ENCODE measurements at regions not wholly inside any gene's neighbourhood (a gene's known extent, or its start where the extent isn't known, plus 50 kb on each side); places are given as distances from the start of the nearest gene placed in this dataset.

DNA sequence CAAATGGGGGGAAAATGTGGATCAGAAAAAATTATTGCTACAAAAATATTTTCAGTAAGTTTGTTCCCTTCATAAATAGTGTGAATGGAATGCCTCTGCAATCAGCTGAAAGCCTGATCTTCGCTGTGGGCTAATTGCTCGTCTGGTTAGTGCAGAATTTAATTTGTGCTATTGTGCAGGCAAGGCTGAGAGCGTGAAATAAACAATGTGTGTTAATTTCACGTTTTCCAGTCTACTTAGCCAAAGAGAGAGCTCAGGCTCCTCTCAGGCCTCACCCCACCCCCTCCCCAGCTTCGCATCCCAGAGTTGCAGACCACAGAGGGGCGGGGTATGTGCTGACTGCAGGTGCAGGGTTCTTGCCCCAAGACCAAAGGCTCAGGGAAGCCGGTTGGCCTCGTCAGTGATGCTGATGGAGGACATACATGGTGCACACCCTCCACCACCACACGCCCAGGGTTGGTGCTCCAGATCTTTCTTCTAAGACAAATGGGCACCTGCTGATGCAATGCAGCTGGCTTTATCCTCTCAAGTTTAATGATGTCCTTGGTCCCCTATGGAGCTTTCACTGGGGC lies 302.6 kb upstream of the SLC14A2 start:
- no peak for DNase-seq (ENCODE audit: low read depth in 2 of 2)

DNA sequence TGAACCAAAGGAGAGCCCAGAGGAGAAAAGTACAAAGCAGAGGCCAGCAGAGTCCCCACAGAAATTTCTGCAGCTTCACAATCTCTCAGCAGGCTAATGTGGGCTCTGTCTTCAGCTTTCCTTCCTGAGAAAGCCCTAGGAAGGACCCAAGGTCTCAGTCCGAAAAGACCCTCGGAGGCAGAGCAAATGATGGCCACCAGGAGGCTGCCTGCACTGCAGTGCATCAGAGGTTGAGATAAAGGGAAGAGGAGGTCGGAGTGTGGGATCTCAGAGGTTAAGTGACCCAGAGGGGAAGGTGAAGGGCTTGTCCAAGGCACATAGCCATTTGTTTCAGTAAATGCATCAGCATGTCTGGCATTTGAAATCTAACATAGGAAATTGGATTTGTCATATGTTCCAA lies 299.1 kb upstream of the SLC14A2 start:
- DNase-seq (ENCODE audit: low read depth in 2 of 2), result no peak

DNA sequence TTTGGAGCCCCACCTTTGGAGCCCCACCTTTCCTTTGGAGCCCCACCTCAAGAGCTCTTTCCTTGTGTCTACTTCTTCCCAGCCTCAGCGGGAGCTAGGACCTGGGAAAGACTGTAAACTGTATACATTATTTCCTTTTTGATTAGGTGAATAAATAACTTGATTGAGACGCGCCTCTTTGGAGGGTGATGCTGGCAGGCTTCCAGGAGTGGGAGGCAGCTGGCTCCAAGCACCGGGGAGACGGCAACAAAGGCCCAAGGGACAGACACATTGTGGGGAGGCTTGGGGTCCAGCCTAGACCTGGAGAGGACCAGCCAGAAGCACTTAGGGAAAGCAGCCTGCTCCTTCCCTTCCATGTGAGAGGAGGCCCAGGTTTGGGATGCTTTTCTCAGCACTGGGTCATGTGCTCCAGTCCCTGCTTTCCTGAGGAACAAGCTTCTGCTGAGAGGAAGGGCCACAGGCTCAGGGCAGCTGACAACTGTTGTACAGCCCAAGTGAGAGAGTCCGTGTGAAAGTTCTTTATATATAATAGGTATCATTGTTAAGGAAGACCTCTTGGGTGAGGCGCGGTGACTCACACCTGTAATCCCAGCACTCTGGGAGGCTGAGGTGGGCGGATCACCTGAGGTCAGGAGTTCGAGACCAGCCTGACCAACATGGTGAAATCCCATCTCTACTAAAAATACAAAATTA lies 297.2 kb upstream of the SLC14A2 start:
- DNase-seq (ENCODE audit: low read depth in 2 of 2), result no peak

DNA sequence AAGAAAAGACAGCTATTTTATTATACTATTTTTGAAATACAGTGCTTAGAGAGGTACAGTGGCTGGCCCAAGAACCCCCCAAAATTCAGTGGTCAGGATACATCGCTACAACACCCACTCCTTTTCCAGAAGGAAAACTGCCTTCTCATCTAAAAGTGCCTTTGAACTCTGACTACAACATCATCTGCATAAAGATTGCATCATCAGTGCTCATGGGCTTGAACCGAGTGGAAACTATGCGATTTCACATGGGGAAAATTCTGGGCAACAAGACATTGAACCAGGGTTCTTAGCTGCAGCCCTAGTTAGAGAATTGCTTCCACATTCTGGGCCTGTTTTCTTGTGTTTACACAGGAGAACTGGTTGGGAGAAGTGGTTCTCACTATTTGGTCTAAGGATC lies 294.6 kb upstream of the SLC14A2 start:
- DNase-seq (ENCODE audit: low read depth in 2 of 2), result no peak

DNA sequence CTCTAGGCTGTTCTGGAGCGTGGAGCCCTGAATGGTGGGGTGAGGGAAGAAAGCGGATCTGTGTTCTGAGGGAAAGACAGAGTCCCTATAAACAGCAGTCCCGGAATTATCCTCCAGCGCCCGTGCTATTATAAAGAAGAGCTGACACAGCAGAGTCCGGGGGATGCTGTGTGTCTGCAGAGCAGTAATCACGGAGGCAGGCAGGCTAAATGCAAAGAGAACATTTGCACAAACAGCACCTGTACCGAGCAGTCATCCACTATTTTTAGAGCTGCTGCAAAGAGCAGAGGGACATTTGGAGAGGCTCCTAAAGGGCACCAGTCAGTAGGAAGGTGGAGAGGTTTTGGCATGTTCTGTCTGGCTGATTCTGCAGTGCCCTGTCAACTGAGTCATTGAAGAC lies 293.8 kb upstream of the SLC14A2 start:
- no peak for DNase-seq (ENCODE audit: low read depth in 2 of 2)

DNA sequence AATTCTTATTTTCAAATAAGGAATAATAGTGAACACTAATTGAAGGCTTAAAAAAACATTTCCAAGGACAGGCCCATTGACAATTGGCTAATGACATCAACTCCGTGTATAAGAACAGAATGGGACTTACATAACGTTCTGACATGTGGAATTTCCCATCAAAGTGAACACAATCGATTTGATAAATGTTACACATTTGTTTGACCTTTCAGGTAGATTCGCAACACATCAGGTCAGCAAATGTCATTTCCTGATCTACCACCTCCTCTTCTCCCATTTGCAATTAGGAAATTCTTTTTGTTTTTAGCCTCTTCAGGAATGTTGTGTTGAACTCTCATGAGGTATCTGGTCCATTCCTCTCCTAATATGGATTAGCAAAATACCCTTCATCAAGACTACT lies 292.9 kb upstream of the SLC14A2 start:
- no peak for DNase-seq (ENCODE audit: low read depth in 2 of 2)

DNA sequence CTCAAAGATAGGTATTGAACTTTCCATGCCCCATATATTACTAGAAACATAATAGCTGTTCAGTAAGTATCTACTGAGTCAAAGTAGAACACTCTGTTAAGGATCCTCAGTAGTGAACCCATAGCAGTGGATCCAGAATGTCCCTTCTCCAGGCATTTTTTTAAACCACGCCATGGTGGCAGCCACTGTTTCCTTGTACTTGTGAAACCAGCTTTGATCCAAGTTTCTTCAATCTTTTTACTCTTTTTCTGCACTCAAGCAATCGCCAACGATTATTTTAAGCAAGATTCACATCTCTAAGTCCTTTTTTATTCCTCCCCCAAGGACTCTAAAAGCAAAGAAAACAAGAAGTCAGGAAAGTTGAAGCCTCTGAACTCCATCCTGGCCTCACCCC lies 291.2 kb upstream of the SLC14A2 start:
- DNase-seq (ENCODE audit: low read depth in 2 of 2), result no peak

DNA sequence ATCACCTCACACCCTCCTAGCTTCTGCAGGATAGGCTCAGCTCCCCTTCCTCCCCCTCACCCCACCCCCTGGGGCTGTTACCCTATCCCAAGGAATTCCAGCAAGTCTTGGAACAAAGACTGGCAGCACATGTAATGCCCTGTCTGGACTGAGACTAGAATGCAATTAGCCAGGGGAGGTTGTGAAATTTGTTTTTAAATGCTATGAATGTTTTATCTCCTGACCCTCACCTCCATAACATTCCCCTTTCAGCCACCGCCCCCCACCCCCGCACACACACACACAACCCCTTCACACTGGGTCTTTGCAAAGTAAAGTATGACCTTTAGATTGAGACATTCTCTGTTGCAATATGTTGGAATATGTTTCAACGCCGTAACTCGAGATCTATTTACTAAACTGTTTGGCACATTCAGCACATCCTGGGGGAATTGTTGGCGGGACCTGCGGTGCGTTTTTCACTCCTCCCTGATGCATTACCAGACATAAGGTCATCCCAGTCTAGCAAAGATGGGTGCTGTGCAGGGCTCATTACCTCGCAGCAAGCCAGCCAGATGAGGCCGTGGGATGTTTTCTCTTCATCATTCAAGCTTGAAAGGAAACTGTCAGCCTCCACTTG lies 290.7 kb upstream of the SLC14A2 start:
- DNase-seq (ENCODE audit: low read depth in 2 of 2), result no peak

DNA sequence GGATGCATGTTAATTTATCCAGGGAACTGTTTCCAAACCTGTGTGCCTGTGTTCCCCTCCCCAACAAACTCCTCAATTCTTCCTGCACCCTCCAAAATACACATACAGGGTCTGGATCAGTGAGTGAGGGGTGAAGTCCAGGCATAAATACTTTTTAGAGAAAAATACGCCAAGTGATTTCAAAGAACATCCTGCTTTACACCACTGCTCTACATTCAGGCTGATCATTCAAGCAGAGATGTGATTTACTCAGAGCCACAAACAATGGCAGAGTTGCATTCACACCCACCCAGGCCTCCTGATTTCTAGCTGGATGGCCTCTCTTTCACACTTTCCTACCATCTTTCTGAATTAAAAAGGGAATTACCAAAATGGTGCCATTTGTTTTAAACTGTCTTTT lies 289.5 kb upstream of the SLC14A2 start:
- DNase-seq (ENCODE audit: low read depth in 2 of 2), result no peak

DNA sequence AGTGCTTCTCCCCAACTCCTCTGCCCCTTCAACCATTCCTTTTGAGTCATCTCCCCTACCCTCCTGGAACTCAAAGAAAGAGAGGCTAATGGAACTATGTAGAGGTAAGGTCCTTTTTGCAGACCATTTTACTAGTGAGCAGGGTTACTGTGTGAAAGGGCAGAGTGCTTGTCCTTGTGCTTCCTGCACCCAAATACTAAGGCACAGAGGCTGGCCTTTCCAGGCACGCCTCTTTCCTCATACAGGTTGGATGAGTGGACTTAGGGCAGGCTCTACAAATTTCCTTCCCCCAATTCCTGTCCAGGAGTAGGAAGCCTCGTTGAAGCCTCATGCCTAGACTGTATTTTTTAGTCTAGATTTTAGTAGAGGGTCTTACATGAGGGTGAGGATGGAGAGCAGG lies 288.8 kb upstream of the SLC14A2 start:
- DNase-seq (ENCODE audit: low read depth in 2 of 2), result no peak

DNA sequence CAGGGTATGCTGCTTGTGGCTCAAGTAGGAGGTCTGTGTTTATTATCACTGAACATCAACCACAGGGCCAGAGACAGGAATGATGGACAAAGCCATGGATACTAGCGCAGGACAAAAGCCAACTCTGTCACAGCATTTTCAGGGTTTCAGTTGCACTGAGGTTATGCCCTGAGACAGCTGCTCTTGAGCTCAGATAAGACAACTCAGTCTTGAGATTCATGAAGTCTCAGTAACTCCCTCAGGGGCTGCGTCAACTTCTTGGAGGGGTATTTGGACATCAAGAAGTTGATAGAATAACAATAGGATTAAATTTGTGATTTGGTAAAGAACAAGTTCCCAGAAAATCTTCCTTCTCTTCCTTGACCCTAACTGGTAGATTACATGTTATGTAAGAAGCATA lies 287.0 kb upstream of the SLC14A2 start:
- DNase-seq (ENCODE audit: low read depth in 2 of 2), result no peak

DNA sequence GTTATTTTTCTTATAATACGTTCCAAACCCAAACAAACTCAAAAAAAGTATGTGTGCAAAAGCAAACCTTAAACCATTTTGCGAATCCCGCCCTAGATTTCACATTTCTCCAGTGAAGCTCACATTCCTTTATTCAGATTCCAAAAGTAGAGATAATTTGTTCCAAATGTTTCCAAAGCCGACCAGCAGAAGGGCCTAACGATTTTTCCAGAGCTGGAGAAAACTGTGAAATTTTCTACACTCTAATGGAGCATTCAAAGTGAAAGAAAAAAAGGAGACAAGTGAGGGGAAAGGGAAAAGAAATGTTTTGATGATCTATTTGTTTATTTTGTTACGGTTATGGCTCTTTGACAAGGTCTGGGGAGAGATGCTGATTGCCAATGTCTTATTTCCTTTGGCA lies 286.5 kb upstream of the SLC14A2 start:
- DNase-seq (ENCODE audit: low read depth in 2 of 2), result no peak

DNA sequence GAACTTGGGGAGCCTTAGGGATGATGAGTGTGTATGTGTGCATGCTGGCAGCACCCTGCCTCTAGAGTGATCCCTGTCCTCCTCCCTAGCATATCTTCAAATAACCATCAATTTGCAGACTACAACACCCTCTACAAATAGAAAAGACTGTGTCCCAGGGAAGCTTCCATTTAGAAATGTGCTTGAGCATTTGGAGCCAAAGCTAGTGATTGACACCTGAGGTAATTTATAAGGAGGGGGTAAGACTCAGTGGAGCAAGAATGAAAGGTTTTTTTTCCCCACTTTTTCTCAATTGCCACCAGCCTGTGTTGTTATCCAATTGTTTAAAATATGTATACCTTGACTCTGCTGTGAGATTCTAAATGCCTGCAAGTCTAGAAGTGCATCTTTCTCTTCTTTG lies 286.0 kb upstream of the SLC14A2 start:
- no peak for DNase-seq (ENCODE audit: low read depth in 2 of 2)

DNA sequence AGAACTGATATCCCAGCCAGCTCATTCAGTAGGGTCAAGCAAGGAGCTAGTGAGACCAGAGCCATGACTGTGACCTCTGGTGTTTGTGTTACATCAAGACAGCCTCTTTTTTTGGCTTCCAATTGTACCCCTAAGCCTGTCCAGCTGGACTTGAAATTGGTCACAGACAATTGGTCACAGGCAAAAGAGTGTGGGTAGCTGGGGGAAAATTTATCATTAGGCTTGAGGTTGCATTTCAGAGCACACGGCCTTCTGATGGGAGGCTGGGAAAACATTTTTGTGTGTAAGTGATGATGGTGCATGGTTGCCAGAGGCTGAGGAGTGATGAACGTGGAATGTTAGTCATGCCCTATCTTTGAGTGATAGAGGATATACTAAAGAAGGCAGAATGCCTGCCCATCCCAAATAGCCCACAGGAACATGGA lies 285.1 kb upstream of the SLC14A2 start:
- no peak for DNase-seq (ENCODE audit: low read depth in 2 of 2)

DNA sequence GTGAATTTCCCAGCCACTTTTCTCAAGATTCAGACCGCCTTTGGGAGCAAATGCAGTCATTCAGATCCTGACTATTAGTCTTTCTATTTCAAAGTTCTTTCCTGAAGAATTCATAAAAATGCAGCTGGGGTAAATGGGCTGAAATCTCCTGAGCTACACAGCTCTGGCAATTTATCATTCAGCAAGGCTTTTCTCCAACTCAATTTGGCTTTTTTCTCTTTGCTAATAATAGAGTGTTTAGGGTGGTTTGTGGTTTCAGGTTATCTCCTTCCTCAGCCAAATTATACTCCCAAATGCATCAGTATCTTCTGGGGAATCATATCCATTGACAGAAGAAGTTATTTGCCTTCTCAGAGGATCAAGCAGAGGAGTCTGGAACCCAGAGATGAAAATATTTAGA lies 282.4 kb upstream of the SLC14A2 start:
- DNase-seq (ENCODE audit: low read depth in 2 of 2), result no peak

DNA sequence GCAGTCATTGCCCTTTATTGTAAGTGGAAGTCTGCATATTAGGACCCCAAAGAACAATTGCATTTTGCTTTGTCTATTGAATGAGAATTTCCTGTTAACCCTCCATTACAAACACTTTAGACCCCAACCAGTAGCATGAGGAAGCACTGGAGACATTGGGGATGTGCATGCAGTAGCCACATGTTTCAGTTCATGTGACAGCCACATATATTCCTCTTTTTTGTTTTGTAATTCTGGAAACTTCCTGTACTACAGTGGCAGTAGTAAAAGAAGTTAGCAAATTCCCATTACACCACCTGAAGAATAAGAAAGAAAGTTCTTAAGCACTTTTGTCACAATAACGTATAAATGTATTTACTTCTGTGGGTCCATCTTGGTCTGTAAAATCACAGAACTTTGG lies 281.1 kb upstream of the SLC14A2 start:
- DNase-seq (ENCODE audit: low read depth in 2 of 2), result no peak

DNA sequence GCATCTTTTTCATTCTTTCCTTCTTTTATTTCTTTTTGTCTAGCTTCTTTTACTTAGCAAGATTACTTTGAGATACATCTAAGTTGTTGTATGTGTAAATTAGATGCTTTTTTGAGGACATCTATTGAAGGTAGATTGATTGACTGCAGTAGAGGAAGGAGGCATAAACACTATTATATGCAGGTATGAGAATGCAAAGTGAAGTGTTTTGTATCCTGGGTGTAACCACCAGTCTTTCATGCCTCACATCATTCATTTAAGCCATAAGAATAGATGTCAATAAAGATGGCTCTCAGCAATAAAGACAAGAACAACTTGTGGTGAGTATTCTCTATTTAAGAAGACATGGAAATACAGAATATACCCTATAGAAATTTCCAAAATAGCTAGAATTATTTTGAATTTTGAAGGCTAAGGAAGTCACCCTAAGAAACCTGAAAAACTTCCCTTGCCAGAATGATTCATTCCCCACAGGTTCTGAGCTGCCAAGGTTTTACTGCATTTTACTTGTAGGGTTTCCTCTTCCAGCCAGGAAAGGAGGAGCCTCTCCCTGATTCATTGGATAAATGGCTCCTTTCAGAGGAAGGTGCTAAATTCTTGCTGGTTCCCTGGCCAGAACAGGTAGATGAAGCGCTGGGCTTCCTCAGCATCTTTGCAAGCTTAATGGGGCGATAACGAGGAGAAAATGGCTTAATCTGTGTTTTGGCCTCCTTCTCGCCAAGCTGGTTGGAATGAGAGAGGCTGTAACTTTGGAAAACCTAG lies 279.8 kb upstream of the SLC14A2 start:
- DNase-seq (ENCODE audit: low read depth in 2 of 2), result no peak

DNA sequence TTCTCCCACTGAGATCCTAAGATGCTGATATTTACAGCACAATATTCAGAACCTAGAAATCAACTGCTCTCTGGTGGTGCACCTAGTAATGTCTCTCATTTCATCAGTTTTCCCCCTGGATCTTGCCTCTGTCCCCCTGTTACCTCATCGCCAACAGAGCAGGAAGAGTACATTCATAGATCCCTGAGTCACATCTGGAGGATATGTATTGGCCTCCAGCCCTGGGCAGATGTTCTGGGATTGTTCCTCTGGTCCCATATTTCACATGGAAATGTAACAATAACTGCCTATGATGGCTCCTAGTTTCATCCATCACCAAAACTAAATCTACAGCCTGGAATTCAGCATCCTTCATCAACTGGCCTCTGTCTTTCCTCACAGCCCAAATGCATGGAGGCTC lies 278.8 kb upstream of the SLC14A2 start:
- no peak for DNase-seq (ENCODE audit: low read depth in 2 of 2)

DNA sequence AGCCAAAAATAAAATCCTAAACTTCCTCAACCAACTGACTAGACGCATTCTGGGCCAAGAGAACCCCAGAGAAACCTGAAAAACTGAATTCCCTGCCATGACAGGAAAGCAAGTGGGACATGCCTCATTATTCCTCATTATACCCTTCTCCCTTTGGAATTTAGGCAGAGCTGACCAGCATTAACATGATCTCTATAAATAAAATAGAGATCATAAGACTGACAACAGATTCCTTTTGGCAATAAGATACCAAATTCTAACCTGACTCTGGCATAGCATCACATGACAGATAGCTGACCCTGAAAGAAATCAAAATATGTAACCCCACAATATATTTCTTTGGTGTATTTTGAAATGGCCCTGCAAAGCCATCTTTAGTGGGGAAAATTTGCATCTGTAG lies 277.8 kb upstream of the SLC14A2 start:
- no peak for DNase-seq (ENCODE audit: low read depth in 2 of 2)

DNA sequence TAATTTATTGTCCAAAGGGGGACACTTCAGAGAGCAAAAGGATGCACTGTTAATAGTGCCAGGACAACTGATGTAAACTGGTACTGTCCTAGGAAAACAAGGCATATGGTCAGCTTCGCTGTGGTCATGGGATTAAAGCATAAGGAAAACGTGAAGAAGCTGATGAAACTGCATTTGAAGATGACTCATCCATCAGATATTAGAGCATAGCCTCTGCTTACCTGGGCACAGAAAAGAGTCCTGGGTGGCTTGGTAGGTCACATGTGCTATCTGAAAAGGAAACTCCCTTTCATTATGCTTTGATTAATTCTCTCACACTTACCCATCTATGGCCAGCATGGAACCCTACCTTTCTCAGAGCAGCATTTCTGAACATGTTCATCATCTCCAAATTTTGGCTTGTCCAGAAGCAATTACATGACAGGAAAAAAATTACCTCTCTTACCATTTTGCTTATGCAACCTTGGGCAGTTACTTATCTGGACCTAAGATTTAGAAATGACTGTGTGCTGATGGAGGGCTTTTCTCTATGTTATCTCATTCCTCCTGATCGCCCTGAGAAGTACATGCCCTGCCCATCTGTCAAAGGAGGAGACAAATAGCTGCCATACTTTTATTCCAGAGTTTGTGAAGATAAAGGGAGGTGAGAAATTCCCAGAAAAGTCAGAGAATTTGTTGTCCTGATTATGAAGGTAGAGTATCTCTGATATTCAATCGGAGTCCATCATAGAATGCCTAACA lies 275.3 kb upstream of the SLC14A2 start:
- no peak for DNase-seq (ENCODE audit: low read depth in 2 of 2)

DNA sequence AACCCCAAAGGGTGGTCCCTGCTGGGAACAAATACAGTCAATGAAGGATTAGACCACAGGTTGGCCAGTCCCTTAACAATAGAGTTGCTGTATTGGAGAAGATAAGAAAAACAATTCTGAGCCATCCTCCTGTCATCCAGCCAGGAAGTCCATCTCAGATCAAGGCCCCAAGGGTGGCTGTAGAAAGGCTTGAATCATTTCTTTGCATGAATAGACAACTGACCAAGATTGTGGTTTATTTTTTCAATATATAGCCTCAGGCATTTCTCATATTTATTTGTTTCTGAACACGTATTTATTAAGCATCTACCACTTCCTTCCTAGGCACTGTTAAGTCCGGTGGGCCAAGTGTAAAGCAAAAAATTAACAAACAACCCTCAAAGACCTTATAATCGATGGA lies 274.4 kb upstream of the SLC14A2 start:
- no peak for DNase-seq (ENCODE audit: low read depth in 2 of 2)

DNA sequence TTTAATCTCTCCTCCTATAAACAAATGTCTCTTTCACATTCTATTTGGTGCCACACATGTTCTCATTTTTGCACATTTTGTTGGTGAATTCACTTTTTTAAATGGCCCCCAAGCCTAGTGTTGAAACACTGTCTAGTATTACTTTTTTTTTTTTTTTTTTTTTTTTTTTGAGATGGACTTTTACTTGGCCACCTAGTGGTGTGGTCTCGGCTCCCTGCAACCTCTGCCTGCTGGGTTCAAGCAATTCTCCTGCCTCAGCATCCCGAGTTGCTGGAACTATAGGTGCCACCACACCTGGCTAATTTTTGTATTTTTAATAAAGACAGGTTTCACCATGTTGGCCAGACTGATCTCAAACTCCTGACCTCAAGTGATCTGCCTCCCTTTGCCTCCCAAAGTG lies 273.8 kb upstream of the SLC14A2 start:
- DNase-seq (ENCODE audit: low read depth in 2 of 2), result no peak

Data from activated CD8-positive, alpha-beta memory T cell treated with anti-CD3 and anti-CD28 coated beads for 4 hours (primary cell).